GM12891 (cell line): ENCODE measurements at regions not wholly inside any gene's neighbourhood (a gene's known extent, or its start where the extent isn't known, plus 50 kb on each side); places are given as distances from the start of the nearest gene placed in this dataset.

ENCODE experiments used
- PAX5 ChIP-seq: IDR thresholded peaks from 2 replicates; pipeline ENCODE4 v1.6.1; 2011; ENCODE audit warnings: low read length, moderate library complexity, mild to moderate bottlenecking; ENCODE audit not compliant: insufficient read depth, severe bottlenecking
- POLR2A ChIP-seq: IDR thresholded peaks from 2 replicates; pipeline ENCODE4 v1.6.1; 2011; ENCODE audit warnings: low read depth, low read length, control low read depth
- POLR2AphosphoS5 ChIP-seq: IDR thresholded peaks from 2 replicates; pipeline ENCODE4 v1.6.1; 2011; ENCODE audit warnings: low read depth, low read length, control low read depth
- POU2F2 ChIP-seq: IDR thresholded peaks from 2 replicates; pipeline ENCODE4 v1.6.1; 2011; ENCODE audit warnings: low read depth, mild to moderate bottlenecking, control low read depth, low read length, moderate library complexity
- TAF1 ChIP-seq: IDR thresholded peaks from 2 replicates; pipeline ENCODE4 v1.6.1; 2011; ENCODE audit warnings: low read depth, low read length, control low read depth

GRCh38 chr10:29130190-29130673, 158.6 kb upstream of the LYZL1 start:
- TF ChIP-seq POLR2A (no peak), TAF1 (no peak), PAX5 (no peak), POLR2AphosphoS5 (no peak), POU2F2 (no peak)
